ENCODE measurements at regions not wholly inside any gene's neighbourhood (a gene's known extent, or its start where the extent isn't known, plus 50 kb on each side); places are given as distances from the start of the nearest gene placed in this dataset.

GRCh38 chr13:79803296-79803695, 322.3 kb downstream of the NDFIP2 start:
- TF ChIP-seq, protein P1, sequence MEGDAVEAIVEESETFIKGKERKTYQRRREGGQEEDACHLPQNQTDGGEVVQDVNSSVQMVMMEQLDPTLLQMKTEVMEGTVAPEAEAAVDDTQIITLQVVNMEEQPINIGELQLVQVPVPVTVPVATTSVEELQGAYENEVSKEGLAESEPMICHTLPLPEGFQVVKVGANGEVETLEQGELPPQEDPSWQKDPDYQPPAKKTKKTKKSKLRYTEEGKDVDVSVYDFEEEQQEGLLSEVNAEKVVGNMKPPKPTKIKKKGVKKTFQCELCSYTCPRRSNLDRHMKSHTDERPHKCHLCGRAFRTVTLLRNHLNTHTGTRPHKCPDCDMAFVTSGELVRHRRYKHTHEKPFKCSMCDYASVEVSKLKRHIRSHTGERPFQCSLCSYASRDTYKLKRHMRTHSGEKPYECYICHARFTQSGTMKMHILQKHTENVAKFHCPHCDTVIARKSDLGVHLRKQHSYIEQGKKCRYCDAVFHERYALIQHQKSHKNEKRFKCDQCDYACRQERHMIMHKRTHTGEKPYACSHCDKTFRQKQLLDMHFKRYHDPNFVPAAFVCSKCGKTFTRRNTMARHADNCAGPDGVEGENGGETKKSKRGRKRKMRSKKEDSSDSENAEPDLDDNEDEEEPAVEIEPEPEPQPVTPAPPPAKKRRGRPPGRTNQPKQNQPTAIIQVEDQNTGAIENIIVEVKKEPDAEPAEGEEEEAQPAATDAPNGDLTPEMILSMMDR (IDR thresholded peaks at IDR 0.05 in 8 of 11, conservative IDR thresholded peaks at IDR 0.05 in 3 of 11), result no peak
- TF ChIP-seq POLR2AphosphoS5 (IDR thresholded peaks at IDR 0.05), result no peak

Measured in spleen (tissue), 7 donors.